GM19239 (cell line): ENCODE measurements at regions not wholly inside any gene's neighbourhood (a gene's known extent, or its start where the extent isn't known, plus 50 kb on each side); places are given as distances from the start of the nearest gene placed in this dataset.
A peak's percentile ranks its signal among the peaks of the same experiment; 100 is the strongest.
"Not testable (repeated sequence)": the region's sequence is repeated elsewhere in the genome, so short reads cannot be mapped to it uniquely, and the experiment has no call there.

Experiments used
- DNase-seq: peaks from one replicate; pipeline ENCODE4 v3.0.0; 2011; ENCODE audit warnings: low spot score; ENCODE audit not compliant: insufficient read length
- FAIRE-seq: peaks from 2 replicates; lab custom pipeline; 2011; peaks lifted over from hg19 to GRCh38; lab: Jason Lieb, UNC

GRCh38 chrX:13430136-13430827 is 110.4 kb upstream of the ATXN3L start:
- DNase-seq (no peak), FAIRE-seq (peak; percentile 11)

DNA sequence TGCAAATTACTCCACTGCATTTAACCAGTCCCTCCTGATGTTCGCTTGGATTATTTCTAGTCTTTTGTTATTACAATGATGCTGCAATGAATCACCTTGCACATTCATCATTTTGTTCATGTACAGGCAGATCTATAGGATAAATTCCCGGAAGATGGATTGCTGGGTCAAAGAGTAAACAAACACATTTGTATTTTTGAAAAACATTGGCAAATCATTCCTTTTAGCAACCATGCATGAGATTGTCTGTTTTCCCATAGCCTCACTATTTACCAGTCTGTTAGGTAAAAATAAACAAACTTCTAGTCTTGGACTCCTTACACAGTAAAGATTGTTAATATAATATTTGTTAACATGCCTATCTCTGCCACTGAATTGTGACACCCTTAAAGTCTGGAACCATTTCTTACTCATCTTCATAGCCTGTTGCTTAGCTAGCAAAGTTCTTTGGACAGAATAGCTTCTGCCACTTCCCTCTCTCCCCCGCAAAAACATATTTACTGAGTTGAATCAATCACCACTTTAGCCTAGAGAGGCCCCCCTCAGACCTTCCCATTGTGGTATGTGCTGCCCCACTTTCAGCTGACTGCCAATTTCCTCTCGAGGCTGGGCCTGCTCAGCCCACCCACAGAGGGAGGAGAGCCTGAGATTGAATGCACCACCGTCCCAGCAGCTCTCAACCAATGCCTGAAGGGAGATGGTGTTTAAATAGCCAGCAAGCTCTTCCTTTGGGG is 108.4 kb upstream of the ATXN3L start:
- DNase-seq (no peak), FAIRE-seq (peak; percentile 73)

DNA sequence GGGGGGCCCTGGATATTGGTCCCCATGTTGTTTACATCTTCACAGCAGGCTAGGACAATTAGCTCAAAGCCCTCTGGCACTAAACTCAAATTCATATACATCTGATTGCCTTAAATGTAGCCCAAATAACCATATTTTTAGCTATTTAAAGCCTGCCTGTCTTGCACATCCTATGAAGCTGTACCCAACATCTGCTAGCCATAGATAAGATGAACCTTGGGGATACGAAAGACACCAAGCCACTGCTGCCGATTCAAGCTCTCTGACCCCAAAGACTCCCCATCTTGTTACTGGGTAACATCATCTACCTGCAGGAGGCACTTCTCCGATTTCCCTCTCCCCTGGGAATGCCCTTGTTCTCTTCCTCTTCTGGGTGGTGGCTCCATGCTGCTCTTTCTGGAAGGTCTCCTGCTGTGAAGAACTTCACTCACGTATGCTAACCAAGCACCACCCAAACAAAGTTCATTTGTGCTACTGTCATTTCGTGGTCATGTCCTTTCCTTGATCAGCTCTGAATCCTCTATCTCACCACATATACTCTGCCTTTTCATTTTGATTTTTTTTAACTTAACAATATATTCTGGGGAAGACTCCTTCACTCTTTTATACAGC is 107.7 kb upstream of the ATXN3L start:
- DNase-seq = no peak
- FAIRE-seq = no peak

- FAIRE-seq (peak; percentile 88), DNase-seq (no peak)
These were observed 100.8 kb upstream of the ATXN3L start for GRCh38 chrX:13420545-13421183.

GRCh38 chrX:13419918-13420317 is 100.1 kb upstream of the ATXN3L start:
- FAIRE-seq (peak; percentile 14), DNase-seq (no peak)

GRCh38 chrX:13419276-13419675 is 99.4 kb upstream of the ATXN3L start:
- DNase-seq = no peak
- FAIRE-seq = peak; percentile 85

DNA sequence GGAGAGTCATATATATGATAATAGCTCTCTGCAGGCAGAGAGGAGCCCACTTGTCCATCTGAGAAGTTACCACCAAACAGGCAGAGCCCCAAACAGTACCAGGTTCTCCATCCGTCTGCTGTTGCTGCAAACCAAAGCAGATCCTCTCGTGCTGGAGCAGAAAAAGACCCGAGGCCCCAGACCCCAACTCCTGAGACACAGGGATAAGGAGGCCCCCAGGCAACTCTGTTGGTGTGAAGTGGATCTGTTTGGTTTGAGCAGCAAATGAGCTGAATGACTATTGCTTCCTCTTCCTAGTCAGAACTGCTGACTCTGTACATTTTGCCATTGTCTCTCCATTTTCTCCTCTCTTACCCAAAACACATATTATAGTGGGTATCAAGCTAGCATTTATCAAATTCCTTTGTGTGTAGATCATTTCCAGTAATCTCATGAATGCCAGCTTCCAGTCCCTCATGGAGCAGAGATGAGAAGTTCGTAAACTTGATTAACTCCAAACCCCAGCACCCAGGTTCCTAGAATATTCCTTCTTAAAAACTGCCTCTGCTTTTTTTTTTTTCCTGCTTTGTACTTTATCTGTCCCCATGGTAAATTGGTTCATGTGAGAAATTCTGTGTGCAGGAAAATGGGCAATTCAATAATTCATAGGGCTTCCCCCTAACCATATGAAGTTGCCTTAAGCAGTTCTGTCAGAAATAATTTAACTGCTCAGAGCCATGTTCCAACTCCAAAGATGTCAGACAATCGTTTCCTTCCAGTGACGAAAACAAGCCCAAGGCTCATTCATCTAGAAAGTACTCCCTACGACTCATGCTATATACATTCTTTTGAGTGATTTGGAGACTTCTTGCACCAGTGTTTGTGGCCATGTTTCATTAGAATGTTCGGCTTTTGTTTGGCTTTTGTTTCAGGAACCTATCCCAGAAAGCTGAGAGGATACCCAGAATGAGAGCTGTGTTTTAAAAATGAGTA is 98.6 kb upstream of the ATXN3L start:
- DNase-seq (no peak), FAIRE-seq (peak; percentile 56)

GRCh38 chrX:13415509-13415908 is 95.7 kb upstream of the ATXN3L start:
- DNase-seq = no peak
- no peak for FAIRE-seq

DNA sequence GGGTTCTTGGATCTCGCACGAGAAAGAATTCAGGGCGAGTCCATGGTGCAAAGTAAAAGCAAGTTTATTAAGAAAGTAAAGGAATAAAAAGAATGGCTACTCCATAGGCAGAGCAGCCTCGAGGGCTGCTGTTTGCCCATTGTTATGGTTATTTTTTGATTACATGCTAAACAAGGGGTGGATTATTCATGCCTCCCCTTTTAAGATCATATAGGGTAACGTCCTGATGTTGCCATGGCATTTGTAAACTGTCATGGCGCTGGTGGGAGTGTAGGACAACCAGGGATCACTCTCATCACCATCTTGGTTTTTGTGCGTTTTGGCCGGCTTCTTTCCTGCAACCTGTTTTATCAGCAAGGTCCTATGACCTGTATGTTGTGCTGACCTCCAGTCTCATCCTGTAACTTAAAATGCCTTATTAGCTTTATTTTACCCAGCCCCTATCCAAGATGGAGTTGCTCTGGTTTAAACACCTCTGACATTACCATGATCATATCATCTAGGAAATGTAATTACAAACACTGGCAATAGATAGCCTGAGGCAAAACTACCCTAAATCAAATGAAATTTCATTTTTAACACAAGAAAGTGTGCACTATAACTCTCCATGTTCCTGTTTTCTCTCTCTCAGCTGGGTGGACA is 94.3 kb upstream of the ATXN3L start:
- no peak for FAIRE-seq
- no peak for DNase-seq

- DNase-seq = no peak
- FAIRE-seq = no peak
These were observed 92.4 kb upstream of the ATXN3L start for GRCh38 chrX:13412208-13412600.

DNA sequence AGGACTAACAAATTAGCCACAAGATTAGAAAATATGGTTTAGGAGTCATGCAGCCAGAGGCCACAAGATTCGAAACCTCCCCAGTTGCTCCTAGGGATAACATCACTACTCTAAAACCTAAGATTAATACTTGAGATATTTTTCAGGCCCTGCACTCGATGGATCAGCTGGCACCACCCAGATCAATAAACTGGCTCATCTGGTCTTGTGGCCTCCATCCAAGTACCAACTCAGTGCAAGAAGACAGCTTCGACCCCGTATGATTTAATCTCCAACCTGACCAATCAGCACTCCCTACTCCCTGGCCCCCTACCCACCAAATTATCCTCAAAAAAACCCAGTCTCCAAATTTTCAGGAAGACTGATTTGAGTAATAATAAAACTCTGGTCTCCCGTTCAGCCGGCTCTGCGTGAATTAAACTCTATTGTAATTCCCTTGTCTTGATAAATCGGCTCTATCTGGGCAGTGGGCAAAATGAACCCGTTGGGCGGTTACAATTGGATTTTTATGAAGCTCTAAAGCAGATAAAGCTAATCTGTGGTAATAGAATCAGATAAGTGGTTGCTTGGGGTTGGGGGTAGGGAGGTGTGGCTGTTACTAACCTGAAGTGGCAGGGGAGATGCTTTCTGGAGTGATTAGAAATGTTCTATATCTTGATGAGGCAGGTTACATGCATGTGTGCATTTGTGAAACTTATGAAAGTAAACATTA is 91.8 kb upstream of the ATXN3L start:
- DNase-seq (no peak), FAIRE-seq (no peak)

- DNase-seq, FAIRE-seq: not testable (repeated sequence)
These were observed 88.7 kb upstream of the ATXN3L start for GRCh38 chrX:13408599-13408998.

- not testable (repeated sequence) for FAIRE-seq, DNase-seq
These were observed 84.9 kb upstream of the ATXN3L start for GRCh38 chrX:13404777-13405176.

- DNase-seq (no peak), FAIRE-seq (no peak)
These were observed 84.5 kb upstream of the ATXN3L start for GRCh38 chrX:13404364-13404763.

GRCh38 chrX:13401724-13402123 is 81.9 kb upstream of the ATXN3L start:
- FAIRE-seq = peak; percentile 78
- no peak for DNase-seq

GRCh38 chrX:13398839-13399238 is 79.0 kb upstream of the ATXN3L start:
- DNase-seq (no peak), FAIRE-seq (no peak)

DNA sequence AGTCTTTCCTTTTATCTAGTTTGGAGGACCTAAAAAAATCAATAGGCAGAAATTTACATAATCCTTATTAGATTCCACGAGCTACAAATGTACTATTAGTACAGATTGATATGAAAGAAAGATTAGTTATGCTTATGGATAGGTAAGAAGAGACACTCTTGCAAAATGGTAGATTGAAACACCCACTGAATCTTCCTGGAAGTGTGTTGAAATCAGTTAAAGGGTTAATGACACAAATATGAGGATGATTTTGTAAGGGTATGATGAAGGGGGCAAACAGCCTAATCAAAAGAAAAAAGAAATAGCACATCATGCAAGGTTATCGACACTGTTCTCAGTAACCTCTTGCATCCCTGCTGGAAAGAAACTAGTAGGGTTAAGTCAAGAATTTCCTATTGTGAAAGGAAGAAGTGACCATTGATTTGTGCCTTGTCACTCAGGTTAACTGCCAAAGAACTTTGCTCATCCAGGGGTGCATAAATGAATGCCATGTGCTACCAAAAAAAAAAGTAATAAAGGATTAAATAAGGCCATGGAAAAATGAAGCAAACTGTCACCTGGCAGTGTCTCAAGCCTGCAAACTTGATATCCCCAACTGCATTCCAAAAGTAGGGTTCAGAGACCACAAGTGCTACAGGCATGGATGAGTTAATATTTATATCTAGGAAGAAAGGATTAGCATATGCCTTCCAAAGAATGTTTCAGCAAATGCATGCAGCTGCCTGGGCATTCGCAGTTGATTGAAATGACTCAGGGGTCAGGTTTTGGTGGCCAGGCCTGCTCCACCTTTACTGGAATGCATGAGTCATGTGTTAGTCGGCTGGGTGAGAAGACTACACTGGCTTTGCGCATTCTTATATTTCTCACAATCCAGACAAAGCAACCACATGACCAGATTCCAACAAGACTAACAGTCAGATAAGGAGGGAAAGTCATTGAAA is 78.3 kb upstream of the ATXN3L start:
- FAIRE-seq (no peak), DNase-seq (no peak)

DNA sequence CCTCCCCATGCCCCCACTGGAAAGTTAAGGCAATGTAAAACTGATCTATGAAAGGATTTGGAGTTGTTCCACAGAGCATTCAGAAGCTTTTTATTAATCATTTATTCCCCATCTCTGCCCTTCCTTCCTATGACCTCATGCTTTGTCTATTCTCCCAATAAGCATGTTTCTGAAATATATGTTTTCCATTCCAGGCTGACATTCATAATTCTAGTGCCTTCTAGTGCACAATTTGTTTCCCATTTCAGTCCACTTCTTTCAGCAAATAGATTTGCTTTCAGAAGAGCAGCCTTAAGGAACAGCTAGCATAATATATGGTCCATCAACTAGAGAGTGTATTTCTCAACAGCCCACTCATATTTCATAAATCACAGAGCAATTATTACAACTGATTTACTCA is 77.1 kb upstream of the ATXN3L start:
- no peak for FAIRE-seq
- no peak for DNase-seq
